Natural killer cell treated with Interleukin-12 subunit alpha and Interleukin-12 subunit beta and Interleukin-15 and Interleukin-18, amount 100 ng/mL, for 72 hours (primary cell): ENCODE measurements at regions not wholly inside any gene's neighbourhood (a gene's known extent, or its start where the extent isn't known, plus 50 kb on each side); places are given as distances from the start of the nearest gene placed in this dataset.

Experiments used
- ATAC-seq, 2 donors: fragments of 150-1000 bp; cut with Tn5 transposase in 1 of 2; sonication (Bioruptor Pico), chemical (Tn5 transposase) in 1 of 2; 2 replicates each; pipeline ENCODE4 v1.10.0; 2021
- DNase-seq: peaks from one replicate; pipeline ENCODE4 v3.0.0; 2022; ENCODE audit warnings: low spot score
- H3K27ac Mint-ChIP-seq, 2 donors: 1 replicate in 1 of 2; 2 replicates in 1 of 2; pipeline ENCODE4 v1.8.0; 2022; ENCODE audit warnings: mixed read lengths in 2 of 2, mild to moderate bottlenecking in 1 of 2, moderate library complexity in 1 of 2
- H3K27me3 Mint-ChIP-seq, 2 donors: 1 replicate in 1 of 2; 2 replicates in 1 of 2; pipeline ENCODE4 v1.8.0; 2022; ENCODE audit warnings: mixed read lengths in 2 of 2
- H3K36me3 Mint-ChIP-seq: one replicate; pipeline ENCODE4 v1.8.0; 2022; ENCODE audit warnings: mixed read lengths
- H3K4me1 Mint-ChIP-seq, 2 donors: 1 replicate in 1 of 2; 2 replicates in 1 of 2; pipeline ENCODE4 v1.8.0; 2022; ENCODE audit warnings: low read depth in 2 of 2, mixed read lengths in 2 of 2, mild to moderate bottlenecking in 1 of 2
- H3K4me3 Mint-ChIP-seq: one replicate; pipeline ENCODE4 v1.8.0; 2022; ENCODE audit warnings: mixed read lengths
- H3K9me3 Mint-ChIP-seq: 2 replicates; pipeline ENCODE4 v1.8.0; 2022; ENCODE audit warnings: mixed read lengths

DNA sequence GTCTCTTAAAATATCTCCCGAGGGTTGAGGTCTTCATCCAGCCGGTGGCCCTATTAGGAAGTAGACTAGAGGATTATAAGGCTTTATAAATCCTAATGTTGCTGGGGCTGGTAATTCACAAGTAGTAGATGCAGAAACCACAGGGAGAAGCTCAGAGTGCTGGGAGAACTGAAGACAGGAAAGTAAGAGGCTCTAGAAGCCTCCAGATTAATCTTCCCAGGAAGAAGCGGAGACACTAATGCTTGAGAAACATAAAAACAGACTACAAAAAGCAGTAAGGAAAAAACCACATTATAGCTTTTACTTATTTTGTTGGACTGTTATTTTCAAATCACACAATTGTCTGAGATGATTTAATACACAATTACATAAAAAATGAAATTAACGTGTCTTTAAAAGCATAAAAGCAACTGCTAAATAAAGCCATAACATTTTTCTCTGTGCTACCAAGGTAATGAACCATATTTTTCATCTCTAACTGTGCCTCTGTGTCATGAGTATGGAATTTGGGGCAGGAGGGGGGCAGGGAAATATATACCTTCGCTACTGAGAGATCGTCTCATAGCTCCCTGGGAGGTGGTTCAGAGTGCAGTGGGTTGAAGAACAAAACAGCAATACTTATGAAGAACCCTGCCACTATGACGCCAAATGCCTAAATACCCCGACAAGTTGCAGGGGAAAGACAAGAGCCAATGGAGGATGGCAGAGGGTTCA lies 806.2 kb upstream of the WWC1 start:
- H3K27ac Mint-ChIP-seq: no peak overlapping the region
- peaks cover 27% of the 10 kb centered on the region for H3K9me3 Mint-ChIP-seq
- DNase-seq (no peak), ATAC-seq (no peak)
- no peaks in the 10 kb centered on the region for H3K27me3 Mint-ChIP-seq
- H3K4me3 Mint-ChIP-seq: no peak overlapping the region
- H3K4me1 Mint-ChIP-seq: no peaks in the 10 kb centered on the region
- H3K36me3 Mint-ChIP-seq: no peaks in the 10 kb centered on the region

DNA sequence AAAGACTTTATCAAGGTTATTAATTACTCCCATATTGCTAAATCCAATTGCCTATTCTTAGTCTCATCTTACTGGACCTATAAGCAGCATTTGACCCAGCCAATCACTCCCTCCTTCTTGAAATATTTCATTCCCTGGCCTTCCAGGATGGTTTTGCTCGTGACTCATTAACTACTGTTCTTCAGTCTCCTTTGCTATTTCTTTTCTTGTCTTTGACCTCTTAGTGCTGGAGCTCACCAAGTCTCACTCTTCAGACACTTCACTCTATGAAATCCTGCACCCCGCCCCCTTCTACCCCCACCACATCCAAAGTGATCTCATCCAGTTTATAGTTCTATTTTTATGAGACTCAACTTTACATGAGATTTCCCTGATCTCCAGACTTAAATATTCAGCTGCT lies 803.1 kb upstream of the WWC1 start:
- ATAC-seq (no peak), DNase-seq (no peak)
- H3K27me3 Mint-ChIP-seq: no peaks in the 10 kb centered on the region
- no peaks in the 10 kb centered on the region for H3K4me1 Mint-ChIP-seq
- H3K4me3 Mint-ChIP-seq: no peak overlapping the region
- peaks cover 27% of the 10 kb centered on the region for H3K9me3 Mint-ChIP-seq
- no peak overlapping the region for H3K27ac Mint-ChIP-seq
- no peaks in the 10 kb centered on the region for H3K36me3 Mint-ChIP-seq

- ATAC-seq: no peak
- Mint-ChIP-seq H3K27me3 (no peaks in the 10 kb centered on the region), H3K36me3 (no peaks in the 10 kb centered on the region)
These were observed 802.2 kb upstream of the WWC1 start for GRCh38 chr5:167489202-167489601.

DNA sequence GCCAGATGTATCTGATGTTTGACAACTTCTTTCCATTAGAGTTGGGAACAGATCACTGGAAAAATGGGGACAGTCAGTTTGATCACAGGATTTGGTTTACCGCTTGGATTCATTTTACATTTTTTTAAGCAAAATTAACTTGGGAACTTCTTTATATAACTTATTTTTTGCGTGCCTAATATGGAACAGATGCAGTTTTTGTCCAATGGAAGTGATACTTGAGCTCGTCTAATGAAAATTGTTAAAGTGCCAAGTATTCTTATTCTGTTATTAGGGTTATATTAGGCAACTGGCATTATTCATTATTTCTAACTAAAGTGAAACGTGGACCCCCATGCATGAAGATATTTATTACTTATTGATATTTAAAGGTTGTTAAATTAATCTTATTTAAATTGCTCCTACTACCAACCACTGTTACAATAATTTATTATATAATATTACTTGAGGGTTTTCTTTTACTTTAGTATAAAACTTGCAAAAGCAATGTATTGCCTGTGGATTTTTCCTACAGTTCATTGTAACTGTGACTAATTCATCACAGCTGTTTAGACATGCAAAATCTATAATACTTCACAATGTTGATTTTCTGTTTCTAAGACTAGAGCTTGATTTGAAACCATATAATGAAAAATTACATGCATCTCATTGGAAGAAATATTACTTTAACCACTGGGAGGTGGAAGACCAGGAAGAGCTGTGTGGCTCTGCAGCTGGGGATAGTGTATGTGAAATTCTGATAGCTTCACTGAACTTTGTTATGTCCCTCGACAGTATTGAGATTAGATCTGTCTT lies 787.3 kb upstream of the WWC1 start:
- DNase-seq (no peak), ATAC-seq (no peak)
- Mint-ChIP-seq H3K27me3 (no peaks in the 10 kb centered on the region), H3K27ac (no peak overlapping the region), H3K36me3 (no peaks in the 10 kb centered on the region), H3K4me1 (no peaks in the 10 kb centered on the region), H3K4me3 (no peak overlapping the region), H3K9me3 (peaks cover 8% of the 10 kb centered on the region)

More at GRCh38 chr5:167489202-167489601, 802.2 kb upstream of the WWC1 start:
- no peak for DNase-seq
- no peaks in the 10 kb centered on the region for H3K4me1 Mint-ChIP-seq
- H3K4me3 Mint-ChIP-seq: no peak overlapping the region
- peaks cover 33% of the 10 kb centered on the region for H3K9me3 Mint-ChIP-seq
- no peak overlapping the region for H3K27ac Mint-ChIP-seq

DNA sequence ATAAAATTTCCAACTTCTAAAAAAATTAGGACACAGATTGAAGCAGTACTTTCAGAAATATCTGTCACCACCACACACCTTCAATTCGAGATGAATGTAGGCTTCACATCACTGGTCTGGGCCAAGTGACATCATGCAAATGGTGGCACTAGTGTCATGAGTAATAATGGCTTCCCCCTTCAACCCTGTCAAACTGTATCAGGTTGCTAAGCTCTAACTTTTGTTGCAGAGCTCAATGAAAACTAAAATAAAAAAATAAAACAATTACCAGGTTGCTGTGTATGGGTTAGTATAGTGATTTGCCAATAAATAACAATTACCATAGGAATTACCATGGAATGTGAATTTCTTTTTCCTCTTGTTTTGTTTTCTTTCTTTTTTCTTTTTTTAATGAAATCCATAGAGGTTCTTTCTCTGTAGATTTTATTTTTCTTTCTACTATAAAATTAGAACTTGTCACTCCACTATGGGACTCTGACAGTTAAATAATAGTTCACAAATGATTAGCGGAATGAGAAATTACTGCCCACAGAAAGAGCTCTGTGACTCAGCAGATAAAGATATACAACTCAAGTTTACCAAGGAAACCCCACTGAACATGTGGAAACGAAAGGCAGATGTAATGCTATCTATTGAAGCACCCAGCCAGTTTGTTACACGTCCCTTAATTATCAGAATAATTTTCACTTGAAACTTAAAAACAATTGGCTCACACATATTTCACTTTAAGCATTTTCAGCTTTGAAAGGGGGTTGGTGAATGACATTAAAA lies 783.8 kb upstream of the WWC1 start:
- Mint-ChIP-seq H3K36me3 (no peaks in the 10 kb centered on the region), H3K4me1 (no peaks in the 10 kb centered on the region), H3K27me3 (no peaks in the 10 kb centered on the region), H3K27ac (no peak overlapping the region), H3K9me3 (peaks cover 8% of the 10 kb centered on the region), H3K4me3 (no peak overlapping the region)
- ATAC-seq: no peak
- DNase-seq: no peak

- H3K27me3 Mint-ChIP-seq: no peaks in the 10 kb centered on the region
- no peak overlapping the region for H3K4me3 Mint-ChIP-seq
- no peak for ATAC-seq
- H3K9me3 Mint-ChIP-seq: peaks cover 5% of the 10 kb centered on the region
- no peak for DNase-seq
- no peak overlapping the region for H3K27ac Mint-ChIP-seq
- H3K36me3 Mint-ChIP-seq: no peaks in the 10 kb centered on the region
- H3K4me1 Mint-ChIP-seq: no peaks in the 10 kb centered on the region
These were observed 782.4 kb upstream of the WWC1 start for GRCh38 chr5:167509076-167509475.

DNA sequence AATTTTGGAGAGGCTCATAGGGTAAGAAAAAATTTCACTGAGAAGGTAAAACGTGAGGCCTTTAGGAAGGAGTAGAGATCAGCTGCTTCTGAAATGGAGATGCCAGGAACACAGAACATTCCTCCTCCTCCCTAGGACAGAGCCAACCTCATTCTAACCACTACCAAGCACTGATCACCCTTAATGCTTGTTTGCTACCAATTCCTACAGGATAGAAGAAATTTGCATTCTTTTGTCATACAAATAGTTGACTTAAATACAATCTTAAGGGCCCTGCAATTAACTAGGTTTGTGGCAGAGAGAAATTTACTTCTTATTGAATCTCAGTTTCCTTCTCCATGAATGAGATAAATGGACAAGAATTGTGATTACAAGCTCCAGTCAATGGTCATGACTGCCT lies 780.2 kb upstream of the WWC1 start:
- no peak for ATAC-seq

GRCh38 chr5:167512111-167512510 lies 779.3 kb upstream of the WWC1 start:
- Mint-ChIP-seq H3K4me1 (no peaks in the 10 kb centered on the region), H3K9me3 (peaks cover 5% of the 10 kb centered on the region), H3K36me3 (no peaks in the 10 kb centered on the region)

More for the DNA sequence above, 780.2 kb upstream of the WWC1 start:
- Mint-ChIP-seq H3K27ac (no peak overlapping the region), H3K4me3 (no peak overlapping the region), H3K9me3 (peaks cover 5% of the 10 kb centered on the region), H3K27me3 (no peaks in the 10 kb centered on the region), H3K36me3 (no peaks in the 10 kb centered on the region), H3K4me1 (no peaks in the 10 kb centered on the region)
- no peak for DNase-seq

DNA sequence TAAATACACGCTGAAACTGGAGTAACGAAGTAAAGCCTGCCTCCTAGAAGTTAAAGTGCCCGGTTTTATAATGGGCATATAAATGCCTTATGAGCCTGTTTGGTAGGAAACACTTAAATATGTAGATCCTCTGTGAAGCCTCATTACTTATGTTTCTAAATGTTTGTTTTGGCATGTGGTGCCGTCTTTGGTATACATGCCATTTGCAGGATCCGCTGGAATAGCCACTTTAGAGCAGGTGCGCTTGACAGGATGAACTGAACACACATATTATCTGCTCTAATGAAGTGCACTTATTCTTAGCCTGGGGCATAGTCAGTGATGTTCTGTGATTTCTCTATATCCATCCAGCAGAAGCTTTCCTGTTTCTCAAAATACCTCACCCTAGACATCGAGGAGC lies 778.1 kb upstream of the WWC1 start:
- no peak for ATAC-seq
- no peak for DNase-seq
- Mint-ChIP-seq H3K27me3 (no peaks in the 10 kb centered on the region), H3K4me3 (no peak overlapping the region), H3K27ac (no peak overlapping the region), H3K36me3 (no peaks in the 10 kb centered on the region), H3K9me3 (peaks cover 5% of the 10 kb centered on the region), H3K4me1 (no peaks in the 10 kb centered on the region)

More at GRCh38 chr5:167512111-167512510, 779.3 kb upstream of the WWC1 start:
- Mint-ChIP-seq H3K4me3 (no peak overlapping the region), H3K27ac (no peak overlapping the region), H3K27me3 (no peaks in the 10 kb centered on the region)
- no peak for DNase-seq
- ATAC-seq: no peak

DNA sequence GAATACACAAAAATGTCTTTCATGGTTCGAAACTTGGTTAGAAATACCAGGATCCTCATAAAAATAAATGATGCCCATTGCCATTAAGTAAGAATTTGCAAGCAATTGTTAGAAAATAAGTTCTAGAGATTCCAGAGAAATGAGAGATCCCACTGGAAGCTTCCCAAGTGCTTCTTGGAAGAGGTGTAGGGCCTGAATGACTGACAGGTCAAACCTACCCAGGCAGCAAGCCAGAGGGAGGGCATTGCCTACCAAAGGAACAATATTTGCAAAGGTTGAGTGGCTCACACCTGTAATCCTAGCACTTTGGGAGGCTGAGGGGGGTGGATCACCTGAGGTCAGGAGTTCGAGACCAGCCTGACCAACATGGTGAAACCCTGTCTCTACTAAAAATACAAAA lies 777.0 kb upstream of the WWC1 start:
- Mint-ChIP-seq H3K27me3 (no peaks in the 10 kb centered on the region), H3K4me1 (no peaks in the 10 kb centered on the region), H3K27ac (no peak overlapping the region), H3K36me3 (no peaks in the 10 kb centered on the region), H3K4me3 (no peak overlapping the region), H3K9me3 (peaks cover 8% of the 10 kb centered on the region)
- ATAC-seq (no peak), DNase-seq (no peak)

GRCh38 chr5:167525004-167525403 lies 766.4 kb upstream of the WWC1 start:
- Mint-ChIP-seq H3K27me3 (no peaks in the 10 kb centered on the region), H3K9me3 (peaks cover 18% of the 10 kb centered on the region), H3K4me3 (no peak overlapping the region), H3K27ac (no peak overlapping the region), H3K4me1 (no peaks in the 10 kb centered on the region), H3K36me3 (no peaks in the 10 kb centered on the region)
- ATAC-seq: no peak
- no peak for DNase-seq

- Mint-ChIP-seq H3K27ac (no peak overlapping the region), H3K36me3 (no peaks in the 10 kb centered on the region), H3K4me3 (no peak overlapping the region), H3K4me1 (no peaks in the 10 kb centered on the region), H3K9me3 (peaks cover 14% of the 10 kb centered on the region), H3K27me3 (no peaks in the 10 kb centered on the region)
- ATAC-seq (no peak), DNase-seq (no peak)
These were observed 762.8 kb upstream of the WWC1 start for GRCh38 chr5:167528651-167529050.

DNA sequence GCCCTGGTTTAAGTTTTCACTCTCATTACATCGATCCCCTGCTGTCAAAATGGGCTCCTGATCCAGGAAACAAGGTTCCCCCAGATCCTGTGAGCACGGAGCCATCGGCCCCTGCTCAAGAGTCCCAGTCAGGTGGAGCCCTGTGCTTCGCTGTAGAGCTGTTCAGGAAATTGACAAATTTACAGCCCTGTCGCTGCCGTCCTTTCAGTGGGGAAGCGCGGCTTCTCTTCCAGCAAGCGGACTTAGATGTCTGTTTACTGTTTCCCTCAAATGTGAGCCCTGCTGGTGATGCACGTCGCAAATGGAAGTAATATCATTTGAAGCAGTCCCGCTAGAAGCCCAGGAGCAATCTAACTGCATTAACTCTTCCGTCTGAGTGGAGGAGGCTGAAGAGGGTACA lies 760.9 kb upstream of the WWC1 start:
- Mint-ChIP-seq H3K4me1 (no peaks in the 10 kb centered on the region), H3K36me3 (no peaks in the 10 kb centered on the region), H3K27ac (no peak overlapping the region), H3K4me3 (no peak overlapping the region), H3K9me3 (peaks cover 12% of the 10 kb centered on the region), H3K27me3 (no peaks in the 10 kb centered on the region)
- ATAC-seq (no peak), DNase-seq (no peak)
